Uterus (tissue), 2 donors: ENCODE measurements at regions not wholly inside any gene's neighbourhood (a gene's known extent, or its start where the extent isn't known, plus 50 kb on each side); places are given as distances from the start of the nearest gene placed in this dataset.

Experiments used
- CTCF ChIP-seq, 4 experiments: fragments of 200-600 bp in 2 of 4; fragments of 450-650 bp in 2 of 4; sonication (generic) in 2 of 4; IDR thresholded peaks; one replicate each; pipeline ENCODE4 v1.5.1; 2016 to 2019; ENCODE audit warnings: antibody characterized with exemption in 4 of 4, mild to moderate bottlenecking in 2 of 4, moderate library complexity in 1 of 4
- POLR2A ChIP-seq, 2 donors: fragments of 450-650 bp; IDR thresholded peaks; one replicate each; pipeline ENCODE4 v1.6.1; 2016; ENCODE audit warnings: antibody characterized with exemption in 2 of 2, mild to moderate bottlenecking in 1 of 2, moderate library complexity in 1 of 2

DNA sequence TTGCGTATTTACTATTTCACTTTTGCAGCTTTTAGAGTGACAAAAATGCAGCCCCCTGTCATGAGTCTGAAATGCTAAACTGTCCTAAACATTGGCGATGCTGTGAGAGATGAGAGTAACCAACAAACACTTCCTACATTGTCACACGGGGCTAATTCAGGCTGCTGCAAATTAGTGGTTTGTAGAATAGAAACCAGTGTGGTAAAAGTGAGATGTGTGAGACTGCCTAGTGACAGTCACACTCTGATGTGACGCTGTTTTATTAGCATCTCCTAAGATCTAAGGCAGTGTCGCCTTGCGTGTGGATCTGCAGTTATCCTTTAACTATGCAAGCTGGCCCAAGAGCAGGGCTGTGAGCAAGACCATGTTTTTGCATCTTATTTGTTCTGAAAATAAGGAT is 800.2 kb upstream of the TENM3 start:
- TF ChIP-seq CTCF (IDR thresholded peaks at IDR 0.05) (no peak), POLR2A (IDR thresholded peaks at IDR 0.05) (no peak)
